Upper lobe of right lung (tissue), 1 donor: ENCODE measurements at regions not wholly inside any gene's neighbourhood (a gene's known extent, or its start where the extent isn't known, plus 50 kb on each side); places are given as distances from the start of the nearest gene placed in this dataset.
"Not testable (repeated sequence)": the region's sequence is repeated elsewhere in the genome, so short reads cannot be mapped to it uniquely, and the experiment has no call there.

Experiments
- ATAC-seq: fragments of 200-7000 bp; cut with Tn5 transposase; one replicate; pipeline ENCODE4 v1.9.1; 2020; ENCODE audit warnings: mild to moderate bottlenecking, moderate library complexity
- DNase-seq: peaks from one replicate; pipeline ENCODE4 v3.0.0-alpha.2; 2020
- H3K27ac ChIP-seq: fragments of 200-600 bp; one replicate; pipeline ENCODE4 v1.8.0; 2022
- H3K27me3 ChIP-seq: fragments of 200-600 bp; one replicate; pipeline ENCODE4 v1.8.0; 2022; ENCODE audit warnings: mild to moderate bottlenecking
- H3K36me3 ChIP-seq: fragments of 200-600 bp; one replicate; pipeline ENCODE4 v1.8.0; 2022
- H3K4me1 ChIP-seq: fragments of 200-600 bp; one replicate; pipeline ENCODE4 v1.8.0; 2022
- H3K4me3 ChIP-seq: fragments of 200-600 bp; one replicate; pipeline ENCODE4 v1.8.0; 2022; ENCODE audit warnings: mild to moderate bottlenecking
- H3K9me3 ChIP-seq: fragments of 200-600 bp; one replicate; pipeline ENCODE4 v1.8.0; 2022
- intact Hi-C: fragments of 100-400 bp; cut with DNase I; formaldehyde crosslinking; loops from one replicate; pipeline ENCODE4 v1.11.0; 2022
- TF ChIP-seq, protein P1 (sequence below): fragments of 200-600 bp; IDR thresholded peaks from one replicate; pipeline ENCODE4 v1.8.0; 2022; ENCODE audit warnings: antibody characterized with exemption
- donor health status: DM: no; HTN: yes; CAD: no; lungs with severe emphysema.

DNA sequence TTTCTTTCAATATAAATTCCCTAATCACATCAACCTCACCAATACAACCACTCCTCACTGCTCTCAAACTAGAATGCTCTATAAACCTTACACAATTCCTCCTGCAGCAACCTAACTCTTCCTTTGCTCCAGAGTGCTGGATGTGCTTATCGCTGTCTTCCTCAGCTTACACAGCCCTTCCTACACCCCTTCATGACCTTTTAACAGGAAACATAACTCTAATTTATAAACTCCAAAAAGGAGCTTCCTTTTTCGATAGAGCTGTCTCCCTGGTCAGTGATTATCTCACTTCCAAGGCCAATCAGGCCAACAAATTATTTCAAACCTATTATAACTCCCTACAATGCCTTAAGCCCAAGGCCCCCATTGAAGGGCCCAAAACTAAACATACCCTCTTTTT, 78.8 kb downstream of the COQ2 start:
- DNase-seq: no peak
- no peak for ATAC-seq
- intact Hi-C loops: no loop called here
- H3K9me3 ChIP-seq: no peaks in the 10 kb centered on the region
- no peaks in the 10 kb centered on the region for H3K27me3 ChIP-seq
- H3K27ac ChIP-seq: no peak overlapping the region
- TF ChIP-seq, protein P1, sequence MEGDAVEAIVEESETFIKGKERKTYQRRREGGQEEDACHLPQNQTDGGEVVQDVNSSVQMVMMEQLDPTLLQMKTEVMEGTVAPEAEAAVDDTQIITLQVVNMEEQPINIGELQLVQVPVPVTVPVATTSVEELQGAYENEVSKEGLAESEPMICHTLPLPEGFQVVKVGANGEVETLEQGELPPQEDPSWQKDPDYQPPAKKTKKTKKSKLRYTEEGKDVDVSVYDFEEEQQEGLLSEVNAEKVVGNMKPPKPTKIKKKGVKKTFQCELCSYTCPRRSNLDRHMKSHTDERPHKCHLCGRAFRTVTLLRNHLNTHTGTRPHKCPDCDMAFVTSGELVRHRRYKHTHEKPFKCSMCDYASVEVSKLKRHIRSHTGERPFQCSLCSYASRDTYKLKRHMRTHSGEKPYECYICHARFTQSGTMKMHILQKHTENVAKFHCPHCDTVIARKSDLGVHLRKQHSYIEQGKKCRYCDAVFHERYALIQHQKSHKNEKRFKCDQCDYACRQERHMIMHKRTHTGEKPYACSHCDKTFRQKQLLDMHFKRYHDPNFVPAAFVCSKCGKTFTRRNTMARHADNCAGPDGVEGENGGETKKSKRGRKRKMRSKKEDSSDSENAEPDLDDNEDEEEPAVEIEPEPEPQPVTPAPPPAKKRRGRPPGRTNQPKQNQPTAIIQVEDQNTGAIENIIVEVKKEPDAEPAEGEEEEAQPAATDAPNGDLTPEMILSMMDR: no peak
- H3K4me3 ChIP-seq: no peak overlapping the region
- H3K4me1 ChIP-seq: no peaks in the 10 kb centered on the region
- H3K36me3 ChIP-seq: no peaks in the 10 kb centered on the region

DNA sequence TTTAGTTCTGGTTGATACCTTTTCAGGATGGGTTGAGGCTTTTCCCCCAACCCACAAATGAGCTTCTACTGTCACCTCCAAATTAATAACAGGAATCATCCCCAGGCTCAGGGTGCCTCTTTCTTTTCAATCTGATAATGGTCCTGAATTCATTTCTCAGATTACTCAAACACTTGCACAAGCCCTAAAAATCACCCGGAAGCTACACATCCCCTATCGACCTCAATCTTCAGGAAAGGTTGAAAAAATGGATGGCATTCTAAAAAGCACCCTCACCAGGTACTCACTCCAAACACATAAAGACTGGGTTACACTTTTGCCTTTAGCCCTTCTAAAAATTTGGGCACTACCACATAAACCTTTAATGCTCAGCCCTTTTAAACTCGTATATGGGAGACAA, 79.9 kb downstream of the COQ2 start:
- H3K36me3 ChIP-seq: no peaks in the 10 kb centered on the region
- H3K27me3 ChIP-seq: no peaks in the 10 kb centered on the region
- no peaks in the 10 kb centered on the region for H3K9me3 ChIP-seq
- intact Hi-C loops: no loop called here
- ATAC-seq (no peak), DNase-seq (no peak)
- no peak overlapping the region for H3K27ac ChIP-seq
- H3K4me3 ChIP-seq: no peak overlapping the region
- TF ChIP-seq, protein P1: no peak
- no peaks in the 10 kb centered on the region for H3K4me1 ChIP-seq

DNA sequence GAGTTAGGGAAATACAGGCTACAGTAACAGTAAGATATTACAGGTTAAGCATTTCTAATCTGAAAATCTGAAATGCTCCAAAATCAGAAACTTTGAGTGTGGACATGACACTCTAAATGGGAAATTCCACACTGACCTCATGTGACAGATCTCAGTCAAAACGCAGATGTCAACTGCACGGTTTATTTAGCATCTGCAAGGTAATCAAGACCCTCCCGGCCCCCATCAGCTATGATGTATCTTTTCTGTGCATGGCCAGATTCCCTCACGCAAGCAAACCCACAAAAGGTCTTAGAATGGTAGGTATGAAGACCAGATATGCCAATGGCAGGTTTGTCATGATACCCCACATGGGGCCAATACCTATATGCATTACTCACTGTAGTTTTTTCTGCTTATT, 82.8 kb downstream of the COQ2 start:
- H3K4me3 ChIP-seq: no peak overlapping the region
- no peak for DNase-seq
- no peaks in the 10 kb centered on the region for H3K27me3 ChIP-seq
- H3K36me3 ChIP-seq: no peaks in the 10 kb centered on the region
- no peak overlapping the region for H3K27ac ChIP-seq
- no peaks in the 10 kb centered on the region for H3K9me3 ChIP-seq
- no peaks in the 10 kb centered on the region for H3K4me1 ChIP-seq
- intact Hi-C loops: no loop called here
- no peak for ATAC-seq
- TF ChIP-seq, protein P1: no peak

DNA sequence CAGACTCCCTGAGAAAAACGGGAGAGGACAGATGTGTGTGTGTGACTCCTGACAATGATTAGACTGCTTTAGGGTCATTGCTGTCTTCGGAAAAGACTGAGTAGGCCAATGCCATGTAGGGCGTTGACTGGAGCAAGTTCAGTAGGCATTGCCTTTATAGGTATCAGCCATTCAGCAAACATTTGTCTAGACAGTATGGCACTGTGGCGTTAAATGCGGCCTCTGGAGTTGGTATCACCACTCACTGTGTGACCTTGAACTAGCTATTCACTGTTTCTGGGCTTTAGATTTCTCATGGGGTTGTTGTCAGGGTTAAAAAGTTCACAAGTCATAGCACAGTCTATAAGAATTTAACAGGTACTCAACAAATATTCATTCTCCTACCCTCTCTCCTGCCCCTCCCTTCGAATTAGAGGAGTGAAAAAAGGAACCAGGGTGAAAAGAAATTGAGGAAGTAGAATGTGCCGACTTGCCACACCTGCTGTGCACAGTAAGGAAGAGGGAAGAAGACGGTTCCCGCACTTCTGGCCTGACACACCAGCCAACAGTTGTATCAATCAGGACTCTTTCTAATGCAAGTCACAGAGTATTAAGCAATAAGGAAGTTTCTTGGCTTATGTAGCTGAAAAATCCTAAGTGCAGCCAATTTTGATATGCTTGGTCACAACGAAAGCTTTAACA, 83.2 kb upstream of the PLAC8 start:
- intact Hi-C loops: no loop called here
- no peaks in the 10 kb centered on the region for H3K9me3 ChIP-seq
- H3K27me3 ChIP-seq: no peaks in the 10 kb centered on the region
- H3K27ac ChIP-seq: no peak overlapping the region
- H3K36me3 ChIP-seq: no peaks in the 10 kb centered on the region
- no peak overlapping the region for H3K4me3 ChIP-seq
- peak; percentile 89 for ATAC-seq
- TF ChIP-seq, protein P1: no peak
- no peak for DNase-seq
- H3K4me1 ChIP-seq: no peaks in the 10 kb centered on the region

DNA sequence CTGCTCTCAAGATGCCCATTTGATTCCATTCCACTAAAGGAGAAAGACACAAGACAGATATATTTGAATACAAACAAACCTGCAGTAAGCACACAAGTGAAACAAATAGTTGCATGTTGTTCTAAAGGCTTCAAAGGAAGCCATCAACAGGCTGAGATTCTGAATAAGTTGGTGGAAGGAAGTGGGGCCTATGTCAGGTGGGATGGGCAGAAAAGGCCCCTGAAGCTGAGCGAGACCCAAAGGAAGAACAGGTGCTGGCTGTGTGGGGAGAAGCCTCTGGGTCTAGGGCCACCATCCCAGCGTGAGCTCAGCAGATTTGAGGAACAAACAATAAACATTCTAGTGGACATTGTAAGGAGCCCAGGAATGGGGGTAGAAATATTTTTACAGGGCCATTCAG, 82.4 kb upstream of the PLAC8 start:
- no peaks in the 10 kb centered on the region for H3K36me3 ChIP-seq
- H3K4me3 ChIP-seq: no peak overlapping the region
- no peaks in the 10 kb centered on the region for H3K4me1 ChIP-seq
- TF ChIP-seq, protein P1: no peak
- no peak for ATAC-seq
- DNase-seq: no peak
- no peak overlapping the region for H3K27ac ChIP-seq
- H3K9me3 ChIP-seq: no peaks in the 10 kb centered on the region
- no peaks in the 10 kb centered on the region for H3K27me3 ChIP-seq
- intact Hi-C loops: no loop called here

DNA sequence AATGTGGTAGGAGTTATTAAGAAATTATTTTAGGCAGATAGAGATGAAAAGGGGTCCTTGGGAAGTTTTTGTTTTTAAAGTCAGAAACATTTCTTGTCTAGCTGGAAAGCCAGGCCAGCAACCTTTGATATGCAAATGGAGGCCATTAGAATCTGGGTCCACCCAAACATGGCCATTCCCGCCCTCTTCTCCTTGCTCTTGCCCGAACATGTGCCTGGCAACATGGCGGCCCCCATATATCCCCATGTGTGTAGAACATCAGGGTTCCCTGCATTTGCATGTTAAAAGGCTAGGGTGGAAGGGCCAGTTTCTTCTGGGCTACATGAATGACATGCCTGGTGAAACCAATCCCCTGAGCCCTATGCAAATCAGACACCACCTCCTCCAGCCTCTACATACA, 80.7 kb upstream of the PLAC8 start:
- Histone ChIP-seq H3K9me3 (no peaks in the 10 kb centered on the region), H3K36me3 (no peaks in the 10 kb centered on the region), H3K27ac (no peak overlapping the region), H3K27me3 (no peaks in the 10 kb centered on the region), H3K4me1 (no peaks in the 10 kb centered on the region), H3K4me3 (no peak overlapping the region)
- TF ChIP-seq, protein P1: no peak
- DNase-seq (no peak), ATAC-seq (no peak)
- intact Hi-C loops: no loop called here

DNA sequence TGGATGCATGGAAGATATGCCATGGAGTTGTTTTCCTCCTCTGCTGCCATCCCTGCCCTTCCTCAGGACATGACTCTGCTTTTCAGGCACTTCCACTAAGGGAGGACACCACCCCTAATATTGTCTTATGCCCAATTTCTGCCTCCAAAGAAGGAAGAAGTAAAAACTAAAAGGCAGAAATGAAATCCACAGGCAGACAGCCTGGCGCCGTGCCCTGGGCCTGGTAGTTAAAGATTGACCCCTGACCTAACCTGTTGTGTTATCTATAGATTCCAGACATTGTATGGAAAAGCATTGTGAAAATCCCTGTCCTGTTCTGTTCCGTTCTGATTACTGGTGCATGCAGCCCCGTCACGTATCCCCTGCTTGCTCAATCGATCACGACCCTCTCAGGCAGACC, 80.1 kb upstream of the PLAC8 start:
- peak; percentile 35 for ATAC-seq

More for the DNA sequence above, 80.1 kb upstream of the PLAC8 start:
- H3K27ac ChIP-seq, H3K27me3 ChIP-seq, intact Hi-C loops, H3K9me3 ChIP-seq, H3K36me3 ChIP-seq, H3K4me3 ChIP-seq, DNase-seq, H3K4me1 ChIP-seq: not testable (repeated sequence)
